ENCODE measurements at regions not wholly inside any gene's neighbourhood (a gene's known extent, or its start where the extent isn't known, plus 50 kb on each side); places are given as distances from the start of the nearest gene placed in this dataset.

DNA sequence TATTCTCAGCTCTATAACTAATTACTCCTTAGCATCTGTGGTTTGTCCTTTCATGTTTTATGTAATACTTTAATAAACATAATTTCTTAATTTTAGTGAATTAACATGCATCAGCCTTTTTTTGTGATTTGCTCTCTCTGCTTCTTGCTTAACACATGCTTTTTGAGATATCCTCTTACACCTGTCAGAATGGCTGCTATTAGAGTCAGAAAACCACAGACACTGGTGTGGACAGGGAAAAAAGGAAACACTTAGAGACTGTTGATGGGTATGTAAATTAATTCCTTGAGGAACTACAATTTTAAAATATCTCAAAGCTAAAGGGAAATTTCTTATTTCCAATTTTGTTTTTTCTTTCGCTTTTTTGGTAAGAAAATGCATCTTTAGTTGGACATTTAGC, 549.0 kb downstream of the ZNF804A start:
- TF ChIP-seq, protein P1, sequence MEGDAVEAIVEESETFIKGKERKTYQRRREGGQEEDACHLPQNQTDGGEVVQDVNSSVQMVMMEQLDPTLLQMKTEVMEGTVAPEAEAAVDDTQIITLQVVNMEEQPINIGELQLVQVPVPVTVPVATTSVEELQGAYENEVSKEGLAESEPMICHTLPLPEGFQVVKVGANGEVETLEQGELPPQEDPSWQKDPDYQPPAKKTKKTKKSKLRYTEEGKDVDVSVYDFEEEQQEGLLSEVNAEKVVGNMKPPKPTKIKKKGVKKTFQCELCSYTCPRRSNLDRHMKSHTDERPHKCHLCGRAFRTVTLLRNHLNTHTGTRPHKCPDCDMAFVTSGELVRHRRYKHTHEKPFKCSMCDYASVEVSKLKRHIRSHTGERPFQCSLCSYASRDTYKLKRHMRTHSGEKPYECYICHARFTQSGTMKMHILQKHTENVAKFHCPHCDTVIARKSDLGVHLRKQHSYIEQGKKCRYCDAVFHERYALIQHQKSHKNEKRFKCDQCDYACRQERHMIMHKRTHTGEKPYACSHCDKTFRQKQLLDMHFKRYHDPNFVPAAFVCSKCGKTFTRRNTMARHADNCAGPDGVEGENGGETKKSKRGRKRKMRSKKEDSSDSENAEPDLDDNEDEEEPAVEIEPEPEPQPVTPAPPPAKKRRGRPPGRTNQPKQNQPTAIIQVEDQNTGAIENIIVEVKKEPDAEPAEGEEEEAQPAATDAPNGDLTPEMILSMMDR (IDR thresholded peaks at IDR 0.05; ENCODE audit: poor library complexity) = no peak
- TF ChIP-seq EZH2 (IDR thresholded peaks at IDR 0.05; ENCODE audit: borderline replicate concordance) = no peak

All from hepatocyte (in vitro differentiated cells).